HepG2 (cell line): ENCODE measurements at regions not wholly inside any gene's neighbourhood (a gene's known extent, or its start where the extent isn't known, plus 50 kb on each side); places are given as distances from the start of the nearest gene placed in this dataset.

Experiments used
- ATAC-seq: fragments of 200-7000 bp; cut with Tn5 transposase; 3 replicates; pipeline ENCODE4 v1.9.1; 2020; ENCODE audit warnings: mild to moderate bottlenecking, moderate library complexity
- BruUV-seq: library from RNA; stranded (reverse); fragments of 400-500 nt; replicated peaks from 2 replicates; lab custom pipeline; 2021; lab: Mats Ljungman, UMichigan
- CTCF ChIA-PET: fragments of 300-600 bp; formaldehyde crosslinking; extraction: SDS; loops from one replicate; lab custom pipeline; 2021; ENCODE audit warnings: low total read pairs, inconsistent platforms, low intra/inter-chr PET ratio; lab: Yijun Ruan, JAX
- POLR2A ChIA-PET: fragments of 350-600 bp; sonication (Branson Sonifier 250); formaldehyde crosslinking; loops from one replicate; lab custom pipeline; 2020; ENCODE audit warnings: antibody characterized with exemption, inconsistent platforms; lab: Yijun Ruan, JAX
- DNase-seq: peaks from one replicate; pipeline ENCODE4 v3.0.0-alpha.2; 2015; ENCODE audit warnings: low spot score
- FAIRE-seq: peaks from 3 replicates; lab custom pipeline; 2011; peaks lifted over from hg19 to GRCh38; lab: Jason Lieb, UNC
- H2AFZ ChIP-seq: one replicate; pipeline ENCODE4 v1.6.1; 2011; ENCODE audit warnings: low read length, inconsistent platforms
- H3K27ac ChIP-seq: fragments of 300-600 bp; 3 replicates; pipeline ENCODE4 v1.8.0; 2011; ENCODE audit warnings: mixed run types, mild to moderate bottlenecking, mixed read lengths, low read length, inconsistent platforms; ENCODE audit not compliant: insufficient read depth; ENCODE audit errors: extremely low read length
- H3K27me3 ChIP-seq, 2 experiments: fragments of 200-600 bp in 1 of 2; 2 replicates in 1 of 2; 3 replicates in 1 of 2; pipeline versions ENCODE4 v1.6.0 to v1.8.0; 2011; ENCODE audit warnings: low read length in 2 of 2, mild to moderate bottlenecking in 2 of 2, moderate library complexity in 2 of 2, inconsistent platforms in 1 of 2; ENCODE audit not compliant: insufficient read depth in 2 of 2, control insufficient read depth in 1 of 2
- H3K36me3 ChIP-seq, 2 experiments: fragments of 200-600 bp in 1 of 2; replicated peaks in 1 of 2; 2 replicates in 1 of 2; 3 replicates in 1 of 2; pipeline versions ENCODE4 v1.5.1 to v1.8.0; 2011; ENCODE audit warnings: low read length in 2 of 2, inconsistent platforms in 1 of 2; ENCODE audit not compliant: insufficient read depth in 2 of 2, control insufficient read depth in 1 of 2
- H3K4me1 ChIP-seq: 2 replicates; pipeline ENCODE4 v1.5.1; 2012; ENCODE audit warnings: low read length, inconsistent platforms; ENCODE audit not compliant: insufficient read depth
- H3K4me2 ChIP-seq: 2 replicates; pipeline ENCODE4 v1.6.0; 2011; ENCODE audit warnings: low read depth, low read length, inconsistent platforms
- H3K4me3 ChIP-seq, 3 experiments: fragments of 200-600 bp in 1 of 3; sonication (generic), shearing (Covaris generic) in 1 of 3; replicated peaks in 1 of 3; 2 replicates each; pipeline ENCODE4 v1.5.1; 2011 to 2016; ENCODE audit warnings: low read length in 3 of 3, inconsistent platforms in 2 of 3, low read depth in 2 of 3, mild to moderate bottlenecking in 2 of 3, control low read depth in 1 of 3, mixed read lengths in 1 of 3; ENCODE audit not compliant: insufficient read depth in 1 of 3
- H3K79me2 ChIP-seq: one replicate; pipeline ENCODE4 v1.6.1; 2011; ENCODE audit warnings: low read length, inconsistent platforms; ENCODE audit not compliant: insufficient read depth
- H3K9ac ChIP-seq: 2 replicates; pipeline ENCODE4 v1.6.0; 2011; ENCODE audit warnings: mild to moderate bottlenecking, low read depth, low read length, inconsistent platforms; ENCODE audit not compliant: insufficient read depth
- H3K9me3 ChIP-seq: 2 replicates; pipeline ENCODE4 v1.5.1; 2012; ENCODE audit warnings: mild to moderate bottlenecking, low read length
- H4K20me1 ChIP-seq: 2 replicates; pipeline ENCODE4 v1.6.0; 2011; ENCODE audit warnings: inconsistent platforms, mild to moderate bottlenecking, low read length, moderate library complexity; ENCODE audit not compliant: insufficient read depth
- ARID2 ChIP-seq: sonication (generic); formaldehyde crosslinking; IDR thresholded peaks from 2 replicates; pipeline ENCODE4 v1.8.1; 2022; ENCODE audit warnings: mild to moderate bottlenecking, missing genetic modification reagents, borderline replicate concordance
- ARNT2 ChIP-seq: sonication (generic); formaldehyde crosslinking; IDR thresholded peaks from 2 replicates; pipeline ENCODE4 v1.8.0; 2022; ENCODE audit warnings: mild to moderate bottlenecking, low read depth, missing genetic modification reagents, moderate library complexity
- GFI1 ChIP-seq: sonication (generic); formaldehyde crosslinking; IDR thresholded peaks from 2 replicates; pipeline ENCODE4 v1.5.0; 2020; ENCODE audit warnings: missing genetic modification reagents, mild to moderate bottlenecking, borderline replicate concordance
- HNF4A ChIP-seq: sonication (generic); formaldehyde crosslinking; IDR thresholded peaks from 2 replicates; pipeline ENCODE4 v1.4.0; 2020; ENCODE audit warnings: missing genetic modification reagents
- KDM5B ChIP-seq: sonication (generic); formaldehyde crosslinking; IDR thresholded peaks from 2 replicates; pipeline ENCODE4 v1.4.0; 2020; ENCODE audit warnings: missing genetic modification reagents, mild to moderate bottlenecking, borderline replicate concordance
- KDM6A ChIP-seq: IDR thresholded peaks from 2 replicates; pipeline ENCODE4 v1.6.1; 2016; ENCODE audit warnings: low read depth
- LBX2 ChIP-seq: sonication (generic); formaldehyde crosslinking; IDR thresholded peaks from 2 replicates; pipeline ENCODE4 v1.5.0; 2020; ENCODE audit warnings: missing genetic modification reagents, mild to moderate bottlenecking, borderline replicate concordance
- NAIF1 ChIP-seq: sonication (generic); formaldehyde crosslinking; IDR thresholded peaks from 2 replicates; pipeline ENCODE4 v1.5.0; 2020; ENCODE audit warnings: mild to moderate bottlenecking, missing genetic modification reagents, borderline replicate concordance
- SMAD1 ChIP-seq: sonication (generic); formaldehyde crosslinking; IDR thresholded peaks from 2 replicates; pipeline ENCODE4 v1.4.0; 2020; ENCODE audit warnings: missing genetic modification reagents, low read depth, mild to moderate bottlenecking, borderline replicate concordance
- SOX5 ChIP-seq: IDR thresholded peaks from 2 replicates; pipeline ENCODE4 v1.6.1; 2016; ENCODE audit warnings: borderline replicate concordance
- SSRP1 ChIP-seq: IDR thresholded peaks from 2 replicates; pipeline ENCODE4 v1.6.1; 2016; ENCODE audit warnings: control low read depth
- ZFAT ChIP-seq: sonication (generic); formaldehyde crosslinking; conservative IDR thresholded peaks from 2 replicates; pipeline ENCODE4 v1.8.1; 2023; ENCODE audit warnings: missing genetic modification reagents, inconsistent platforms
- ZNF20 ChIP-seq: sonication (generic); formaldehyde crosslinking; IDR thresholded peaks from 2 replicates; pipeline ENCODE4 v1.4.0; 2020; ENCODE audit warnings: mild to moderate bottlenecking, moderate library complexity, missing genetic modification reagents
- ZNF343 ChIP-seq: sonication (generic); formaldehyde crosslinking; IDR thresholded peaks from 2 replicates; pipeline ENCODE4 v1.4.0; 2020; ENCODE audit warnings: mild to moderate bottlenecking, missing genetic modification reagents
- ZNF790 ChIP-seq: sonication (generic); formaldehyde crosslinking; IDR thresholded peaks from 2 replicates; pipeline ENCODE4 v1.8.0; 2022; ENCODE audit warnings: missing genetic modification reagents, mild to moderate bottlenecking, borderline replicate concordance
- ZXDC ChIP-seq: sonication (generic); formaldehyde crosslinking; IDR thresholded peaks from 2 replicates; pipeline ENCODE4 v1.5.0; 2020; ENCODE audit warnings: mild to moderate bottlenecking, missing genetic modification reagents
- WGBS: methylation state at CpG from one replicate; pipeline ENCODE4 v1.1.6; 2017; ENCODE audit warnings: low lambda C conversion rate; 5-methylcytosine and 5-hydroxymethylcytosine counted together
- in situ Hi-C: cut with HindIII; loops from 2 replicates; pipeline ENCODE4 v1.10.0; 2017; ENCODE audit warnings: low pct_unique_long_range_greater_than_20kb; ENCODE audit not compliant: extremely low pct_ligation_motif_present
- intact Hi-C: fragments of 100-400 bp; cut with micrococcal nuclease; formaldehyde crosslinking; loops from one replicate; pipeline ENCODE4 v1.10.0; 2022; ENCODE audit not compliant: unreplicated experiment

- H3K4me2 ChIP-seq = no peak overlapping the region
- FAIRE-seq = no peak
- intact Hi-C loops = no loop called here
These were observed 964.8 kb downstream of the JRKL start for GRCh38 chr11:97354576-97354975.

GRCh38 chr11:97355230-97355629 is 965.4 kb downstream of the JRKL start:
- no TSS peak for BruUV-seq
- no peaks in the 10 kb centered on the region for H3K79me2 ChIP-seq
- H3K36me3 ChIP-seq = no peaks in the 10 kb centered on the region
- FAIRE-seq (no peak), DNase-seq (no peak), ATAC-seq (no peak)
- H2AFZ ChIP-seq = no peak overlapping the region
- intact Hi-C loops (no loop called here), in situ Hi-C loops (no loop called here)
- H3K4me2 ChIP-seq = no peak overlapping the region
- H3K4me3 ChIP-seq = no peak overlapping the region
- H3K9ac ChIP-seq = no peak overlapping the region
- no peaks in the 10 kb centered on the region for H3K4me1 ChIP-seq
- no peak overlapping the region for H3K27ac ChIP-seq
- no peaks in the 10 kb centered on the region for H4K20me1 ChIP-seq
- no peaks in the 10 kb centered on the region for H3K9me3 ChIP-seq
- H3K27me3 ChIP-seq = no peaks in the 10 kb centered on the region
- CTCF ChIA-PET = no interaction called here
- POLR2A ChIA-PET = no interaction called here
- TF ChIP-seq SMAD1 (CRISPR knock-in tag) (no peak), ZNF20 (CRISPR knock-in tag) (no peak), ZNF790 (no peak), LBX2 (CRISPR knock-in tag) (no peak), GFI1 (no peak), ARNT2 (CRISPR knock-in tag) (no peak), KDM5B (CRISPR knock-in tag) (no peak), KDM6A (CRISPR knock-in tag) (no peak), ZNF343 (CRISPR knock-in tag) (no peak), SSRP1 (CRISPR knock-in tag) (no peak), ZFAT (CRISPR knock-in tag) (no peak)

More at GRCh38 chr11:97354576-97354975, 964.8 kb downstream of the JRKL start:
- H3K4me1 ChIP-seq = no peaks in the 10 kb centered on the region
- in situ Hi-C loops = no loop called here
- H2AFZ ChIP-seq = no peak overlapping the region
- ChIA-PET POLR2A (no interaction called here), CTCF (no interaction called here)
- TF ChIP-seq ARID2 (CRISPR knock-in tag) = no peak
- TF ChIP-seq NAIF1 = no peak
- no peak for TF ChIP-seq HNF4A (CRISPR knock-in tag)
- TF ChIP-seq ZXDC (CRISPR knock-in tag) = no peak
- TF ChIP-seq SOX5 (CRISPR knock-in tag) = no peak
- no peak overlapping the region for H3K27ac ChIP-seq
- no peak overlapping the region for H3K4me3 ChIP-seq
- no TSS peak for BruUV-seq
- H3K9me3 ChIP-seq = no peaks in the 10 kb centered on the region
- H4K20me1 ChIP-seq = no peaks in the 10 kb centered on the region
- no peak for DNase-seq
- WGBS = 49% methylated on average over 2 of the region's 2 CpGs
- H3K79me2 ChIP-seq = no peaks in the 10 kb centered on the region
- ATAC-seq = no peak
- no peak overlapping the region for H3K9ac ChIP-seq
- H3K36me3 ChIP-seq = no peaks in the 10 kb centered on the region
- no peaks in the 10 kb centered on the region for H3K27me3 ChIP-seq
